Kidney epithelial cell (primary cell): ENCODE measurements at regions not wholly inside any gene's neighbourhood (a gene's known extent, or its start where the extent isn't known, plus 50 kb on each side); places are given as distances from the start of the nearest gene placed in this dataset.
"Not testable (repeated sequence)": the region's sequence is repeated elsewhere in the genome, so short reads cannot be mapped to it uniquely, and the experiment has no call there.

ENCODE experiments used
- DNase-seq: peaks from one replicate; pipeline ENCODE4 v3.0.0-alpha.2; 2010; ENCODE audit warnings: low read depth
- H3K27me3 ChIP-seq: 2 replicates; pipeline ENCODE4 v1.6.0; 2011; ENCODE audit warnings: low read length; ENCODE audit not compliant: control insufficient read depth, insufficient read depth
- H3K36me3 ChIP-seq: 2 replicates; pipeline ENCODE4 v1.5.1; 2011; ENCODE audit warnings: low read length; ENCODE audit not compliant: control insufficient read depth, insufficient read depth
- H3K4me3 ChIP-seq: 2 replicates; pipeline ENCODE4 v1.5.1; 2011; ENCODE audit warnings: low read depth, mild to moderate bottlenecking, control low read depth, low read length
- TF ChIP-seq, protein P1 (sequence below): IDR thresholded peaks from 2 replicates; pipeline ENCODE4 v1.5.1; 2011; ENCODE audit warnings: mild to moderate bottlenecking, moderate library complexity, low read length, control low read depth, inconsistent platforms; ENCODE audit not compliant: insufficient read depth, poor library complexity, severe bottlenecking

DNA sequence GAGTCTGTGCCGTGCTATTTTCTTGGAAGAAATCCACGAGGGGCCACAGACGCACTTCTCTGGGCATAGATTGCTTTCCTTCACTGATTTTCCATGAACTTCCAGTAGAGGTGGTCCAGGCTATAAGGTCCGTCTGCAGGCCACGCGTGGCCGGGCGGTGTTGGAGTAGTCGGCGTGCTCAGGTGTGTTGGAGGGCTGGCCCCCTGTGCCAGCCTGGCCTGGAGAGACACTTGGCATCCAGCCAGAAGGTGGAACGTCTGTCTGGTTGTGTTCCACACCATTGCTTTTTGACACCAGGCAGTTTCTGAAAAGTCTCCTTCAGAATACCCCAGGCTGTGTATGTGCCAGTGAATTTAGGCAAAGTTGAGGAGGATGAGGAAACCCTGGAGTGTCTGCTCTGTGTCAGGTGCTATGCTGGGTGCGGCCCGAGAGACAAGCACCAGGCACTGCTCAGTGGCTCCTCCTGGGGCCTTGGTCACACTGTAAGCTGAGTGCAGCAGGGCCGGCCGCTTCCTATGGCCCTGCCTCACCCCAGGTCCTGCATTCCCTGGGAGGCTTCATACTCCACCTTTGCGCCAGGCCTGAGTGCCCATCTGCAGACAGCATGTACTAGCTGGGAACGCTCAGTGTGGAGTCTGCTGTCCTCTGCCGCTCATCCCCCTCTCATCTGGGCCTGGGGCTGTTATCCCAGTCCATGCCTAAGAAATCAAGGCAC, 52.1 kb upstream of the TAMM41 start:
- H3K4me3 ChIP-seq: no peak overlapping the region
- TF ChIP-seq, protein P1, sequence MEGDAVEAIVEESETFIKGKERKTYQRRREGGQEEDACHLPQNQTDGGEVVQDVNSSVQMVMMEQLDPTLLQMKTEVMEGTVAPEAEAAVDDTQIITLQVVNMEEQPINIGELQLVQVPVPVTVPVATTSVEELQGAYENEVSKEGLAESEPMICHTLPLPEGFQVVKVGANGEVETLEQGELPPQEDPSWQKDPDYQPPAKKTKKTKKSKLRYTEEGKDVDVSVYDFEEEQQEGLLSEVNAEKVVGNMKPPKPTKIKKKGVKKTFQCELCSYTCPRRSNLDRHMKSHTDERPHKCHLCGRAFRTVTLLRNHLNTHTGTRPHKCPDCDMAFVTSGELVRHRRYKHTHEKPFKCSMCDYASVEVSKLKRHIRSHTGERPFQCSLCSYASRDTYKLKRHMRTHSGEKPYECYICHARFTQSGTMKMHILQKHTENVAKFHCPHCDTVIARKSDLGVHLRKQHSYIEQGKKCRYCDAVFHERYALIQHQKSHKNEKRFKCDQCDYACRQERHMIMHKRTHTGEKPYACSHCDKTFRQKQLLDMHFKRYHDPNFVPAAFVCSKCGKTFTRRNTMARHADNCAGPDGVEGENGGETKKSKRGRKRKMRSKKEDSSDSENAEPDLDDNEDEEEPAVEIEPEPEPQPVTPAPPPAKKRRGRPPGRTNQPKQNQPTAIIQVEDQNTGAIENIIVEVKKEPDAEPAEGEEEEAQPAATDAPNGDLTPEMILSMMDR: no peak
- H3K27me3 ChIP-seq: peaks cover 3% of the 10 kb centered on the region
- no peak for DNase-seq
- H3K36me3 ChIP-seq: no peaks in the 10 kb centered on the region

DNA sequence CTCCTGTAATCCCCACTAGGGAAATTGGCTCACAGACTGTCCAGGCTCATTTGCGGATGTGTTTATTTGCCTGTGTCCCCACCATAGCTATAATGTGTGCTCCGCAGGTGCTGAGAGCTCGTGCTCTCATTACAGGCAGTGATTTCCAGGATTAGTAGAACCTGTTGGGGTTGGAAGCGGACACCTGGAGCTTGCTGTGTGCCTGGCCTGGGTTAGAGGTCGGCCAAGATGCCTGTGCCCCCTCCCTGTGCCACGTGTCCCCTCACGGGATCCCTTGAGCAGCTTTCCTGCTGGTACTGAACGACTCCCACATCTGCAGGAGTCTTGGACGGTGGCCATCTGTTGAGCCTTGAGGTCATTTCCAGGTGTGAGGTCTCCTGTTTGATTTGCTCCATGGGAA, 52.7 kb upstream of the TAMM41 start:
- H3K36me3 ChIP-seq, DNase-seq, H3K4me3 ChIP-seq, H3K27me3 ChIP-seq: not testable (repeated sequence)

DNA sequence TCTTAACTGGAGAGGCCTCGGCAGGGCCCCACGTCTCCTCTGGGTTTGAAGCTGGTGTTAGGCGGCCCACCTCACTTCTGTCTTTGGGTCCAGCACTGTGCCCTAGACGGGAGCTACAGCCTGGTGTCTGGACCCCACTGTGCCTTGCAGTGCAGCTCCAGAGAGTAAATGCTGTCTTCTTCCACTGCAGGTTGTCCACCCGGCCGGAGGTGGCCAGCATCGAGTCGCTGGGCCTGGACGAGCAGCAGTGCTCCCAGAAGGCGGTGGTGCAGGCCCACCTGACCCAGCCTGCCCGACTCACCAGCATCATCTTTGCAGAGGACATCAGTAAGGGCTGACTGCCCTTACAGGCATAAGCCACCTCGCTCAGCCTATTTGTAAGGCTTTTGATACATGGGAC, 53.1 kb upstream of the TAMM41 start:
- H3K36me3 ChIP-seq: no peaks in the 10 kb centered on the region
- H3K4me3 ChIP-seq: no peak overlapping the region
- TF ChIP-seq, protein P1: no peak
- DNase-seq: no peak
- peaks cover 3% of the 10 kb centered on the region for H3K27me3 ChIP-seq

DNA sequence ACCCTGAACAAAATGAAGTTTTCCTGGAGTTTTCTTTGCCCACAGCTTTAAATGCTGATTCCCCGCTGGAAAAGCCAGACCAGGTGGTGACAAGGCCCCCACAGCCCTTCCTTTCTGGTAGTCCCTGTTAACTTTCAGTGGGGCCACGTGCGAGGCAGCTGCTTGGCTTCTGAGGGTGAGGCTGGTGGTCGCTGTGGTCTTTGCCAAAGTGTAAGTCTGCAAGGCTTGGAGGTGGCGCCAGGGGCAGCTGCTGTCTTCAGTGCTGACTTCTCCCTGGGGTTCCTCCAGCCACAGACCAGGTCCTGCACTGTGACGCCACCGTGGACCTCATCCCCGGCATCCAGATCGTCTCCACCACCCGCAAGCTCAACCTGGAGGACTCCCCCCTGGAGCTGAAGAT, 54.1 kb upstream of the TAMM41 start:
- H3K4me3 ChIP-seq: no peak overlapping the region
- no peak for DNase-seq
- H3K36me3 ChIP-seq: no peaks in the 10 kb centered on the region
- TF ChIP-seq, protein P1: no peak
- peaks cover 3% of the 10 kb centered on the region for H3K27me3 ChIP-seq

DNA sequence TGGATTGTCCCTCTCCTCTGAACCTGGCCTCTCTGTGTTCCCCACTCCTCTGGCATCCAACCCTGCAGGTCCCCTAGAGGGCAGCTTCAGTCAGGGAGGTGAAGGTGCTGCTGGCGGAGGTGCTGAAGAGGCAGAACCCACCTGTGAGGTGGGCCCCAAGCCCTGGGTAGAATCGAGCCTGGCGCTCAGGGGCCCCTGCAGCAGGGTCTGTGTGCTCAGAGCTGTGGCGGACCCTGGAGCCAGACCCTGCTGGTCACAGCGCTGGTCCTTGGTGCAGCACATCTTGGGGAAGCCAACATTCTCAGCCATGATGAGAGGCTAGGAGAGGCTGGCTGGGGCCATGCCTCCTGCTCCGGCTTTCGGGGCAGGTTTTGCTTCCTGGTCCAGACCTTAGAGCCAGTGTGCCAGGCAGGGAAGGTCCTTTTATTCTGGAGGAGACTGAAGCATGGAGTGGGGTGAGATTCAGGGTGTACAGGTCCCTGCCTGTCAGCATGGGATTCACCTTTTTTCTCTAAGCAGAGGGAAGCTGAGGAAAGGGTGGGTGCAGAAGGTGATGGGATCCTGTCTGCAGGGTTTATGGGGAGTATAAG, 54.7 kb upstream of the TAMM41 start:
- DNase-seq: no peak
- TF ChIP-seq, protein P1: no peak
- Histone ChIP-seq H3K4me3 (no peak overlapping the region), H3K36me3 (no peaks in the 10 kb centered on the region), H3K27me3 (peaks cover 3% of the 10 kb centered on the region)

DNA sequence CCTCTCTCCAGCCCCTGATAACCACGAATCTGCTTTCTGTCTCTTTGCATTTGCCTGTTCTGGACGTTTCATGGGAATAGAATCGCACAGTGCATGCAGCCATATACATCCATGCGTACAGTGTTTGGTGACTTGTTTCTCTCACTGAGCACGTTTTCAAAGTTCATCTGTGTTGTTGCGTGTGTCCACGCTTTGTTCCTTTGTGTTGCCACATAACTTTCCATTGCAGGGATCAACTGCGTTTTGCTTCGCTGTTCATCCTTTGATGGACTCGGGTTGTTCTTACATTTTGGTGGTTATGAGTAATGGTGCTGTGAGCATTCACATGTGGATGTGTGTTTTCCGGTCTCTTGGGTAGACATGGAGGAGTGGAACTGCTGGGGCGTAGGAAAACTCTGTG, 56.4 kb upstream of the TAMM41 start:
- no peak for DNase-seq

More for the DNA sequence above, 56.4 kb upstream of the TAMM41 start:
- Histone ChIP-seq H3K27me3 (no peaks in the 10 kb centered on the region), H3K36me3 (no peaks in the 10 kb centered on the region), H3K4me3 (no peak overlapping the region)
- TF ChIP-seq, protein P1: no peak
